GM18870 (cell line): ENCODE measurements at regions not wholly inside any gene's neighbourhood (a gene's known extent, or its start where the extent isn't known, plus 50 kb on each side); places are given as distances from the start of the nearest gene placed in this dataset.
"Not testable (repeated sequence)": the region's sequence is repeated elsewhere in the genome, so short reads cannot be mapped to it uniquely, and the experiment has no call there.

Experiments
- ATAC-seq: cut with Tn5 transposase; IDR thresholded peaks from one replicate; pipeline ENCODE4 v1.9.1; 2021; ENCODE audit warnings: moderate library complexity; ENCODE audit not compliant: unreplicated experiment

DNA sequence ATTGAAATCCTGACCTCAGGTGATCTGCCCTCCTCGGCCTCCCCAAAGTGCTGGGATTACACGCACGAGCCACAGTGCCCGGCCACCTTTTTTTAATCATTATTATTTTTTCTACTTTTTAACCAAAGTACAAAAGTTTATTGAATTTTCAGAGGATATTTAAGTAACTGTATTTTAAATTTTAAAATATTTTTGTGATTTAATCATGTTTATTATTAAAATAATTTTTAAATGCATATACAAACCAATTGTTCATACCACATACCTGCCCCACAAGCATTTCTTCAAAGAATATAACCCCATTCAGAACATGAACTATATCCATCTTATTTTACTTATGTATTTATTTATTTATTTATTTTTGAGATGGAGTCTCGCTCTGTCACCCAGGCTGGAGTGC, 163.6 kb upstream of the MAP2 start:
- no peak for ATAC-seq

DNA sequence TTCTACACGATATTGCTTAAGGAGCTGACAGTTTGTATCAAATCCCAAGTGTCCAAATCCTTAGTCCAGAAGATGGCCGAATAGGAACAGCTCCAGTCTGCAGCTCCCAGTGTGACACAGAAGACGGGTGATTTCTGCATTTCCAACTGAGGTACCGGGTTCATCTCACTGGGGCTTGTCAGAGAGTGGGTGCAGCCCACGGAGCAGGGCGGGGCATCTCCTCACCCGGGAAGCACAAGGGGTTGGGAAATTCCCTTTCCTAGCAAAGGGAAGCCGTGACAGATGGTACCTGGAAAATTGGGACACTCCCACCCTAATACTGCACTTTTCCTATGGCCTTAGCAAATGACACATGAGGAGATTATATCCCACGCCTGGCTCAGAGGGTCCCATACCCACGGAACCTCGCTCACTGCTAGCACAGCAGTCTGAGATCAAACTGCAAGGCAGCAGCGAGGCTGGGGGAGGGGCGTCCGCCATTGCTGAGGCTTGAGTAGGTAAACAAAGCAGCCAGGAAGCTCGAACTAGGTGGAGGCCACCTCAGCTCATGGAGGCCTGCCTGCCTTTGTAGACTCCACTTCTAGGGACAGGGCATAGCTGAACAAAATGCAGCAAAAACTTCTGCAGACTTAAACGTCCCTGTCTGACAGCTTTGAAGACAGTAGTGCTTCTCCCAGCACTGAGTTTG, 162.3 kb upstream of the MAP2 start:
- not testable (repeated sequence) for ATAC-seq

DNA sequence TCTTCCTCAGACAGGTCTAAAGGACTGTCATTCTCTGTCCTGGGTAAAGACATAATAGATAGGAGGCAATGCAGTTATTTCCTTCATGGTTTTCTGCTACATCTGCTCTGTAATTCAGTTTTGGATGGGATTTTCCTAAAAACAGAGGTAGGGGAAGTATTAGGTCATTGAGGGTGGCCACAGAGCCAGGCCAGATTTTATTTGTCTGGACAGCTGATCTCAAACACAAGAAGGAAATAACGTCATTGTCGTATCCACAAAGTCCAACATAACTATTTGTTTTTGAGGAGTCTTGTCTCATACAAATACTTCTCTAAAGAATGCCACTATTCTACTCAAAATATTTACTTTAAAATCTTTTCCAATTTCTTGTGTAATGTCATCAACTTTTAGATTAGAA, 154.8 kb upstream of the MAP2 start:
- ATAC-seq = no peak

DNA sequence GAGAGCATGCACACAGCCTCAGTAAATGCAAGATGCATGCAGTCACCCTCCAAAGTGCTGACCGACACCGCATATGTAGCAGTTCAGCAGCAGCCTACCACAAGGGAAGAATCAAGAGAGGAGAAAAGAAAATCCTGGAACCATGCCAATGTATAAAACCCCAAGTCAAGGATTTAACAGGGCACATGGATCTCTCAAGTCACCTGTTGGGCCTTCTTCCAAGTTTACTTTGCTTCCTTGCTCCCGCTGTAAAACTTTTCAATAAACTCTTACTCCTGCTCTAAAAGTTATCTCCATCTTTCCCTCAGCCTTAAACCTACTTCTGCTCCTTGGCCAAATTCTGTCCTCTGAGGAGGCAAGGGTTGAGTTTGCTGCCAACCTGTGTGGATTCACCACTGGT, 147.8 kb upstream of the MAP2 start:
- no peak for ATAC-seq

DNA sequence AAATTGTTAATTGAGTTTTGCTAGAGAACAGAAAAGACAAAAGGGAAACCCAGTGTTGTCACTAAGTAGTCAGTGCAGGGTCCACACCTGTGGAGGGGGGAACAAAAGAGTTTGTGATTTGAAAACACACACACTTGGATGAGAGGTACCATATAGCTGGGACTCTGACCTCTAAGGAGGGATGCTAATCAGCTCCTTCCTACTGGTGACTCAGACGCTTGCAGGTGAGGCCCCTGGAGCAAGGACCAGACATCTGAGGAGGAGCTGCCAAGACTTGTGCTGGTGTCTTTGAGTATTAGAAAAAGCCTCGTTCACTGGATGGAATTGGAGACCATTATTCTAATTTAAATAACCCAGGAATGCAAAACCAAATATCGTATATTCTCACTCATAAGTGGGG, 146.4 kb upstream of the MAP2 start:
- ATAC-seq = no peak

DNA sequence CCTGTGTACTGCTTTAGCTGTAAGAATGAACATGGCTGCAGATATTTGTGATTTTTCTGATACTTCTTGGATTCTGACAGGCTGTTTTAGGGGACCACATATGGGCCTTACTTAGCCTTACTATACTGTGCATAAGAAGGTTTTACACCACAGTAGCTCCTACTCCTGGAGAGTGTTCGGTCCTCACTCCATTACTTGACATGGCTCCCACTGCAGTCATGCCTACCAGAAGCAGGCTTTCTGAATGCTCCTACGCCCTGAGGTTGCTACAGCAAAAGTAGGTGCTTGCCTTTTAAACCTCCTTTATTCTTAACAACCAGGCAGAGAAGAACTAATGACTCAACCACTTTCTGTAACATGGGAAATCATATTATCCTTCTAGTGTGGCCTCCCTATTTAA, 125.2 kb upstream of the MAP2 start:
- ATAC-seq = no peak

DNA sequence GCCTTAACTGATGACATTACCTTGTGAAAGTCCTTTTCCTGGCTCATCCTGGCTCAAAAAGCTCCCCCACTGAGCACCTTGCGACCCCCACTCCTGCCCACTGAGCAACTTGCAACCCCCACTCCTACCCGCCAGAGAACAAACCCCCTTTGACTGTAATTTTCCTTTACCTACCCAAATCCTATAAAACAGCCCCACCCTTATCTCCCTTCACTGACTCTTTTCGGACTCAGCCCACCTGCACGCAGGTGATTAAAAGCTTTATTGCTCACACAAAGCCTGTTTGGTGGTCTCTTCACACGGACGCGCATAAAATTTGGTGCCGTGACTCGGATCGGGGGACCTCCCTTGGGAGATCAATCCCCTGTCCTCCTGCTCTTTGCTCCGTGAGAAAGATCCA, 124.4 kb upstream of the MAP2 start:
- not testable (repeated sequence) for ATAC-seq

DNA sequence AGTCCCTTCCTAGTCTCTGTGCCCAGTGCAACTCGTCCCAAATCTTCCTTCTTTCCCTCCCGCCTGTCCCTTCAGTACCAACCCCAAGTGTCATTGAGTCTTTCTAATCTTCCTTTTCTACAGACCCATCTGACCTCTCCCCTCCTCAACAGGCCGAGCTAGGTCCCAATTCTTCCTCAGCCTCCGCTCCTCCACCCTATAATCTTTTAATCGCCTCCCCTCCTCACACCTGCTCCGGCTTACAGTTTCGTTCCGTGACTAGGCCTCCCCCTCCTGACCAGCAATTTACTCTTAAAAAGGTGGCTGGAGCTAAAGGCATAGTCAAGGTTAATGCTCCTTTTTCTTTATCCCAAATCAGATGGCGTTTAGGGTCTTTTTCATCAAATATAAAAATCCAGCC, 123.1 kb upstream of the MAP2 start:
- not testable (repeated sequence) for ATAC-seq

DNA sequence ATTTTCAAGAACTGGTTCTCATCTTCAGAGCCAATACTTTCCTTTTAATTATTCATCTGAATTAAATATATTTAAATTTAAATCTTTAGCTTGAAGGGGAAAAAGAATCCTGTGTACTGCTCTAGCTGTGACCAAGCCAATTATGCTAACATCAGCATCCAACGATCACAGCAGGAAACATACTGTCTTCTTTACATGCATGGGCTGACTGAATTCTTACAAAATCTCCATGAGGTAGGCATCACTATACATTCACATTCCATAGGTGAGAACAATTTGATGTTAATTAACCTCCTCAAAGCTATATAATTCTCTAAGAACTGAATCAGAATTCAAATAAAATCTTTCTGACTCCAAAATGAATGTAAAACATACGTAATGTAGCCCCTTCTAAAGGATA, 118.8 kb upstream of the MAP2 start:
- ATAC-seq = no peak

DNA sequence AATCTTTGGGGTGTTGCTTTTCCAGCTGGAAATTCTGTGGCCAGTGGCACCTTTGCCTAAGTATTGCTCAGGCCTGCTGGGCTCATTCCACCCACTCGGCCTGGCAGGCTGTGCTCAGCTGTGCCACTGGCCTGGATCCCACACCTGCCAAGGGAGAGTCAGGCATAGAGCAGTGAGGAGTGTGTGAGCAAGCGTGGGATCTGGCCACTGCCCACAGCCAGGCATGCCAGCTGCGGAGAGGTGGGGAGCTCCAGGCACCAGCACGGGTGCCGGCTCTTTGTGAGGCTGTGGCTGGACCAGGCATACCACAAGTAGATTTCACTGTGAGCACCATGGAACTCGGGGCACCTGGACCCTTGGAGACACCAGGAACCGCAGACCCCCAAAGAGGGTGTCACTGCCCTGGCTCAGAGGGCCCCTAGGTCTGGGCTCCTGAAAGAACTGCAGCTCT, 118.1 kb upstream of the MAP2 start:
- no peak for ATAC-seq

DNA sequence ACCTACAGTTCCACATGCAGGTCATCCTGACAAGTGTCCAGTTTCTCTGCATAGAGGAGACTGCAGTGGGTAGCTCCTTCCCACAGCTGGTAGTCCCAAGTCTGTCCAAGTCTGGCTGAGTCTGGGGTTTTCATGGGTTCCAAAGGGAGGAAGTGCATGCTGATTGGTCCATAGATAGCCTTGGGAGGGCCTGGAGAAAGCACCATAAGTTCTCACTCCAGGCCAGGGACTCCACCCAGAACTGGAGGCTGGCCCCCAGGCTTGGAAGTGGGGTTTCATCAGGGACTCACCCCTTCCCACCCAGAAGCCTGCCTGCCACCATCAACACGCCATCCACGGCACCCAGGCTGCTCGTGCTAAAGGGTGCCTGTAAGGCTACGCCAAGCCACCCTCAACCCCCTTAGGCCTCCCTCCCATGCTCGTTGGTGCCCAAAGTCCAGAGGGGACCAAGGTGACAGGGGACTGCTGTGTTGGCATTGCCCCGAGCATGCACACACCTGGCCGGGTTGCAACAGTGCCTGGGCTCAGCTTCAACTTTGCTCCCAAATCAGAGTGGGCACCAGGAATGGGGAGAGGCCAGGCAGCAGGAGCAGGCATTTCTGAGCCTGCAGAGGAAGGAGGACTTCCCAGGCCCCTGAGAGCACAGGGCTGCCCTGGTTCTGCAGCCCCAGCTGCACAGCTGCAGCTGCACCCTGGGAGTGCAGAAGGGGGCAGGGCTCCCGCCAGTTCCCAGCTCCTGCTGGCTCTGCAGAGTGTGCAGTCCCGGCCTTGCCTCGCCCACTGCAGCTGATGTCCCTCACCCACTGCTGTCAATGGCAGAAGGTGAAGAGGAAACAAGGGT, 116.5 kb upstream of the MAP2 start:
- ATAC-seq = no peak

DNA sequence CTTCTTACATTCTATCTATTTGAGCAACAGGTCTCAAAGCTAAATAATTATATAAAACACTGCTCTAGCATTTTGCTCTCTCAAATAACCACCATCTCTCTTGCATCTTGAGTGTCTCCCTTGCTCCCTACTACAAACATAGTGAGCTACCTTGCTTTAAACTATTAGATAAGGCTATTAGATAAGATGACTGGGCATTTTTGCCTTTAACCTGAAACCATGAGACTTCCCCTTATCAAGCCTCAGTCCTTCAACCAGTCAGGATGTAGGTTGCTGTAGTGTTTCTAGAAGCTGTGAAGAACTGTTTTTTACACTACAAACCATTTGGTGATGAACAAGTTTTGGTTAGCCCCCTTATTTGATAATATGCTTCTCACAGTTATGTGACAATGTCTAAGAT, 115.4 kb upstream of the MAP2 start:
- ATAC-seq = no peak

DNA sequence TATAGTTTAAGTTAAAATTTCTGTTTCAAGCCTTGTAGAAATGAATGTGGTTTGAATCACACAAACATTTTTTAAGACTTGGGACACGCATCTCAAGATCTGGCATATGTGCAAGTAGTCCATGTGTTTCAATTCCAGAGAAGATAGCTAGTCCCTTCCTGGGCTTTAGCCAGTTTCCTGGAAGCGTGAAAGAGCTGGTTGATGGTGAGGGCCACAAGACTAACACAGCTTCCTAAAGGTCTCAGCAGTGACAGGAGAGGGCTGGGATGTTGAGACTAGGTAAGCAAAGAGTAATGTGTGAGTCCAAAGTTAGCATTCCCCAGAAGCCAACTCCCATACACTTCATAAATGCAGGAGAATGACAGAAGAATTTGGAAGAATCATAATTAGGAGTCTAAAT, 111.9 kb upstream of the MAP2 start:
- ATAC-seq = no peak

DNA sequence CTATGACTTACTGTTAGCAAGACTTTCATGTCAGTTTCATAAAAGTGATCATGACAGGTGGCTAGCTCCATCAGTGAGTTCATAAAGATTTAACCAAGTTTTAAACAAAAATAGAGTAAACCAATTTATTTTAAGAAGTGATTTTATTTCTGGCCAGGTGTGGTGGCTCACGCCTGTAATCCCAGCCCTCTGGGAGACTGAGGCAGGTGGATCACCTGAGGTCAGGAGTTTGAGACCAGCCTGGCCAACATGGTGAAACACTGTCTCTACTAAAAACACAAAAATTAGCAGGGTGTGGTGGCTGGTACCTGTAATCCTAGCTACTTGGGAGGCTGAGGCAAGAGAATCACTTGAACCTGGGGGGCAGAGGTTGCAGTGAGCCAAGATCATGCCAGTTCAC, 111.4 kb upstream of the MAP2 start:
- ATAC-seq = not testable (repeated sequence)

DNA sequence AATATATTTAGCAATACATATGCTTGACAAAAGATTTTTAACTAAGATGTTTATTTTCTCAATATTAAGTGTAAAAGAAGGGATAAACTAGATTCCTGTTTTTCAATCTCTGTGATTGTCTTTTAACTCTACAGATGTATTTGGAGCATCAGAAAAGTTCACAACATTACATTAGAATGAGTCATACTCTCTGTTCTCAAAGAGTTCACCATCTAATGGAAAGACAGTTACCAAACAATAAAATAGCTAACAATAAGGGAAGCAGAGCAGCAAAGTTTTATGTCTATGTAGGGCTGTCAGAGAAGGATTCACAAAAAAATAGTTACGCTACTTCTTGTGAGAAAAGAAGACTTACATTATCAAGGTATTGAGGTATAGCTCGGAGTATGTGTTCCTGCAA, 109.2 kb upstream of the MAP2 start:
- no peak for ATAC-seq

DNA sequence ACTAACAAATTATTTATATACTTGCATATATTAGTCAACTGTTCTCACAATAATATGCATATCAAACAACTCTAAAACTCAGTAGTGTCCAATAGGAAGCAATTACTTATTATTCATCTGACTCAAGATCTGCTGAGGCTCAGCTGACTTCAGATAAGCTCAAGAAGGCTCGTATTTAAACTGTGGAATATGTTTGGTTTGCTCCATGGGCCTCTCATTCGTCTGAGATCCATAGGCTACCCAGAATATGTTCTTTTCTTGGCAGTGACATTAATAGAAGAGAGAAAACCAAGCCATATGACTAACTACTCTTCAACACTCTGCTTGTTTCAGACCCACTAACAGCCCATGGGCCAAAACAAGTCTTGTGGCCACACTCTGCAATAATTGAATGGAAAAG, 107.7 kb upstream of the MAP2 start:
- no peak for ATAC-seq

DNA sequence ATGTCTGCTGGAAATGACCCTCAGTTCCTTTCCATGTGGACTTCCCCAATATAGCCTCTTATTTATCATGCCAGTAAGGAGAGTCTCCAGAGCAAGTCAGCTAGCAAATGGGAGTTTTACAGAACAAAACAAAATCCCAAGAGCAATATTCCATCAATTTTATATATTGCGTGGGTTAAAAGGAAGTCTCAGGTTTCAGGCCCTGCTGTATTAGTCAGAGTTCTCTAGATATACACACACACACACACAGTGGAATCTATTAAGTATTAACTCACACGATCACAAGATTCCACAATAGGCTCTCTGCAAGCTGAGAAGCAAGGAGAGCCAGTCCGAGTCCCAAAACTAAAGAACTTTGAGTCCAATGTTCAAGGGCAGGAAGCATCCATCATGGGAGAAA, 102.8 kb upstream of the MAP2 start:
- ATAC-seq = no peak

DNA sequence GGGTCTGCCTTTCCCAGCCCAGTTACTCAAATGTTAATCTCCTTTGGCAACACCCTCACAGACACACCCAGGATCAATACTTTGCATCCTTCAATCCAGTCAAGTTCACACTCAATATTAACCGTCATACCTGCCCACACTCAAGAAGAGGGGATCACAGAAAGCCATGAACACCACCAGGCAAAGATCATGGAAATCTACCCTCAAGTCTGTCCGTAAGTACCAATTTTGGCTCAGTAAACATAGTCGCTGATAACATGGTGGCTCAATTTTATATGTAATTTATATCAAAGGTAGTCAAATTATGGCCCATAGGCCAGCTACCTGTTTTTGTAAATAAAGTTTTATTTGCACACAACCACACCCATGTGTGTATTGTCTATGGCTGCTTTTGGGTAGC, 102.3 kb upstream of the MAP2 start:
- ATAC-seq = no peak

DNA sequence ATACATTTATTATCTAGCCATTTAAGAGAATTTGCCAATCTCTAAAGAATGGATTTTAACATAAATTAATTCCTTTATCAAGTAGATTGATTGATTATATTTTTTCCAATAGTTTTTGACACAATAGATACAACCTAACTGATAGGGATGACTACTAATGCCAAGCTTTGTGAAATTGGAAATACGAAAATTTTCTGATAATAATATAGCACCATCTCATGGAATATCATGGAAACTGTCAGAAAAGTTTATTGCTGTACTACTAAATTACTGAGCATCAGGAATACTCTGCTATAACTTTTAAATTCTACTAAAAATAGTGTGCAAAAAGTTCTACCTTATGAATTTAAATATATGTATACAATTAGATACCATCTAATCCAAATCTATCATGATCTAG, 101.8 kb upstream of the MAP2 start:
- ATAC-seq = no peak

DNA sequence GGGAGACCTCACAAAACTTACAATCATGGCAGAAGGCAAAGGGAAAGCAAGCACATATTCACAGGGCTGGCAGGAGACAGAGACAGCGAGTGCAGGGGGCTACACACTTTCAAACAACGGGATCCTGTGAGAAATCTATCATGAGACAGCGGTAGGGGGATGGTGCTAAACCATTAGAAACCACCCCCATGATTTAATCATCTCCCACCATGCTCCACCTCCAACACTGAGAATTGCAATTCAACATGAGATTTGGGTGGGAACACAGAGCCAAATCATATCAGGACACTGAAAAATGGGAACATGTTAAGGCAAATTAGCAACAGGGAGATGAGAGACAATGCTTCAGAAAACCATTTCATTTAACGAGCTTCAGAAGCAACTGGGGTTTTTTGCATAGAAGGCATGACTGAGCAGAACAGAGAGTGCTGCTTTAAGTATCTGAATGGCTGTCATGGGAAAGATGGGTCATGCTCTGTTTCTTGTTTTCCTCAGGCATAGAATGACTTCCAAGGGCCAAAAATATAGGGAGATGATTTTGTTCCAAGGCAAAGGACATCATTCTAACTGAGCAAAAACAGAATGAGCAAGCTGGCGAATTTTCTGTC, 100.8 kb upstream of the MAP2 start:
- ATAC-seq = no peak

DNA sequence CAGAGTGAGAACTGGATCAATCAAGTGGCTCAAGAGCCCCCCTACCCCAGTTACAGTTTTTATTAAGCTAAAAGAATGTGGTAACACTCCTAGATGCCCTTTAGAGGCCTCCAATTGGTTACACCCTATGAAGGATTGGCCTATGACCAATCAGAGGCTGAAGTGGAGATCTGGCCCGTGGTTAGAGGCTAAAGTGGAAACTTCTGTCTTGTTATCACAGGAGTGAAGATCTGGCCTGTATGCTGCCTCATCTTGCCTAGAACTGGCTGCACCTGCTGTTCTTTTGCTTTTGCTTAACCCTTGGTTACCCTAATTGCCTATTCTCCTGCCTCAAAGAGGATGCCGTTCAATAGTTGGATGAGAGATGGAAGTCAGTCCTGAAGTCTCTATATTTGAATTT, 100.1 kb upstream of the MAP2 start:
- no peak for ATAC-seq

DNA sequence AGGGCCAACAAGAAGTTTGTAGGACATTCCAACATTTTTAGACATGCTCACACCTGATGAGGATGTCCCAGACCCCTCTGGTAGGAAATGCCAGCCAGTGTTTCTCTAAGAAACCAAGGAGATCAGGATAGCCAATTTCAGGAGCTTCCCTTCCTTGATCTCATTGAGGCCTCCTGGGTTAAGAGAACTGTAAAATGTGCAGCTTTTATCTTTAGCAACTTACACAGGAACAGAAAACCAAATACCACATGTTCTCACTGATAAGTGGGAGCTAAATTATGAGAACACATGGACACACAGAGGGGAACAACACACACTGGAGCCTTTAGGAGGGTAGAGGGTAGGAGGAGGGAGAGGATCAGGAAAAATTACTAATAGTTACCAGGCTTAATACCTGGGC, 99.6 kb upstream of the MAP2 start:
- no peak for ATAC-seq
